GM12878 (cell line): ENCODE measurements at regions not wholly inside any gene's neighbourhood (a gene's known extent, or its start where the extent isn't known, plus 50 kb on each side); places are given as distances from the start of the nearest gene placed in this dataset.

Source experiments
- CEBPB ChIP-seq, 2 experiments: fragments of 150-350 bp in 1 of 2; IDR thresholded peaks; 2 replicates each; pipeline ENCODE4 v1.6.1; 2012 to 2014; ENCODE audit warnings: low read depth in 2 of 2, low read length in 2 of 2, borderline replicate concordance in 1 of 2, inconsistent platforms in 1 of 2
- POLR2A ChIP-seq: IDR thresholded peaks from 2 replicates; pipeline ENCODE4 v1.6.1; 2011; ENCODE audit warnings: low read depth, mild to moderate bottlenecking, low read length
- SIN3A ChIP-seq: IDR thresholded peaks from 2 replicates; pipeline ENCODE4 v1.6.1; 2012; ENCODE audit warnings: low read depth, low read length, improper control_type of control experiment
- TBL1XR1 ChIP-seq: IDR thresholded peaks from 2 replicates; pipeline ENCODE4 v1.6.1; 2012; ENCODE audit warnings: low read depth, low read length, improper control_type of control experiment
- TF ChIP-seq, protein P1 (sequence below), 3 experiments: IDR thresholded peaks in 2 of 3; conservative IDR thresholded peaks in 1 of 3; 2 replicates each; pipeline ENCODE4 v1.5.1; 2011; ENCODE audit warnings: low read depth in 3 of 3, low read length in 3 of 3, mild to moderate bottlenecking in 3 of 3, control low read depth in 2 of 3, moderate library complexity in 2 of 3, inconsistent platforms in 1 of 3, mixed read lengths in 1 of 3; ENCODE audit not compliant: control insufficient read depth in 2 of 3, insufficient read depth in 1 of 3; ENCODE audit errors: extremely low read depth in 1 of 3
- TF ChIP-seq, protein P2 (sequence below): fragments of 150-350 bp; IDR thresholded peaks from 2 replicates; pipeline ENCODE4 v1.6.1; 2016; ENCODE audit warnings: low read depth, low read length
- TF ChIP-seq, protein P3 (sequence below): fragments of 450-650 bp; IDR thresholded peaks from 2 replicates; pipeline ENCODE4 v1.6.1; 2016; ENCODE audit warnings: mild to moderate bottlenecking

DNA sequence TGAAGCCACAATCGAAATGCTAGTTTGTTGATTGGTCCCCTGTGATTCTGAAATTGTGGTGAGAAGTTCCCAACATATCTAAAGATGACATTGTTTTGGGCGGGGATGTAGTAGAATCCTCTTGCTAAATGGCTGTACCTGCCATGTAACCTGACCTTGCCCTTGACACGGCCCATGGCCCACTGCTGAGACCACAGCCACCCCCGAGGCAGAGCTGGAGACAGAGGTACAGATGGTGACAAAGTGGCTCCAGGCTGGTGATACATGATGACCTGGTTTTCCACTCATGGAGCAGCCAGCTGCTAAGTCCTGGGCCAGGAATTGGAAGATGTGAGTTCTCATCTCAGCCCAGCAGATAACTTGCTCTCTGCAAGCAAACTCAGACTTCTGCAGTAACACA lies 226.5 kb downstream of the FOXD2 start:
- TF ChIP-seq, protein P1, sequence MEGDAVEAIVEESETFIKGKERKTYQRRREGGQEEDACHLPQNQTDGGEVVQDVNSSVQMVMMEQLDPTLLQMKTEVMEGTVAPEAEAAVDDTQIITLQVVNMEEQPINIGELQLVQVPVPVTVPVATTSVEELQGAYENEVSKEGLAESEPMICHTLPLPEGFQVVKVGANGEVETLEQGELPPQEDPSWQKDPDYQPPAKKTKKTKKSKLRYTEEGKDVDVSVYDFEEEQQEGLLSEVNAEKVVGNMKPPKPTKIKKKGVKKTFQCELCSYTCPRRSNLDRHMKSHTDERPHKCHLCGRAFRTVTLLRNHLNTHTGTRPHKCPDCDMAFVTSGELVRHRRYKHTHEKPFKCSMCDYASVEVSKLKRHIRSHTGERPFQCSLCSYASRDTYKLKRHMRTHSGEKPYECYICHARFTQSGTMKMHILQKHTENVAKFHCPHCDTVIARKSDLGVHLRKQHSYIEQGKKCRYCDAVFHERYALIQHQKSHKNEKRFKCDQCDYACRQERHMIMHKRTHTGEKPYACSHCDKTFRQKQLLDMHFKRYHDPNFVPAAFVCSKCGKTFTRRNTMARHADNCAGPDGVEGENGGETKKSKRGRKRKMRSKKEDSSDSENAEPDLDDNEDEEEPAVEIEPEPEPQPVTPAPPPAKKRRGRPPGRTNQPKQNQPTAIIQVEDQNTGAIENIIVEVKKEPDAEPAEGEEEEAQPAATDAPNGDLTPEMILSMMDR (IDR thresholded peaks at IDR 0.05 in 2 of 3, conservative IDR thresholded peaks at IDR 0.05 in 1 of 3; ENCODE audit: control insufficient read depth in 2 of 3, extremely low read depth in 1 of 3, insufficient read depth in 1 of 3, low read depth in 3 of 3, low read length in 3 of 3) = no peak
- TF ChIP-seq CEBPB (IDR thresholded peaks at IDR 0.05; ENCODE audit: borderline replicate concordance in 1 of 2, low read depth in 2 of 2, low read length in 2 of 2) (no peak), POLR2A (no peak), TBL1XR1 (no peak), SIN3A (no peak)
- TF ChIP-seq, protein P2, sequence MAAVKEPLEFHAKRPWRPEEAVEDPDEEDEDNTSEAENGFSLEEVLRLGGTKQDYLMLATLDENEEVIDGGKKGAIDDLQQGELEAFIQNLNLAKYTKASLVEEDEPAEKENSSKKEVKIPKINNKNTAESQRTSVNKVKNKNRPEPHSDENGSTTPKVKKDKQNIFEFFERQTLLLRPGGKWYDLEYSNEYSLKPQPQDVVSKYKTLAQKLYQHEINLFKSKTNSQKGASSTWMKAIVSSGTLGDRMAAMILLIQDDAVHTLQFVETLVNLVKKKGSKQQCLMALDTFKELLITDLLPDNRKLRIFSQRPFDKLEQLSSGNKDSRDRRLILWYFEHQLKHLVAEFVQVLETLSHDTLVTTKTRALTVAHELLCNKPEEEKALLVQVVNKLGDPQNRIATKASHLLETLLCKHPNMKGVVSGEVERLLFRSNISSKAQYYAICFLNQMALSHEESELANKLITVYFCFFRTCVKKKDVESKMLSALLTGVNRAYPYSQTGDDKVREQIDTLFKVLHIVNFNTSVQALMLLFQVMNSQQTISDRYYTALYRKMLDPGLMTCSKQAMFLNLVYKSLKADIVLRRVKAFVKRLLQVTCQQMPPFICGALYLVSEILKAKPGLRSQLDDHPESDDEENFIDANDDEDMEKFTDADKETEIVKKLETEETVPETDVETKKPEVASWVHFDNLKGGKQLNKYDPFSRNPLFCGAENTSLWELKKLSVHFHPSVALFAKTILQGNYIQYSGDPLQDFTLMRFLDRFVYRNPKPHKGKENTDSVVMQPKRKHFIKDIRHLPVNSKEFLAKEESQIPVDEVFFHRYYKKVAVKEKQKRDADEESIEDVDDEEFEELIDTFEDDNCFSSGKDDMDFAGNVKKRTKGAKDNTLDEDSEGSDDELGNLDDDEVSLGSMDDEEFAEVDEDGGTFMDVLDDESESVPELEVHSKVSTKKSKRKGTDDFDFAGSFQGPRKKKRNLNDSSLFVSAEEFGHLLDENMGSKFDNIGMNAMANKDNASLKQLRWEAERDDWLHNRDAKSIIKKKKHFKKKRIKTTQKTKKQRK = no peak
- TF ChIP-seq, protein P3, sequence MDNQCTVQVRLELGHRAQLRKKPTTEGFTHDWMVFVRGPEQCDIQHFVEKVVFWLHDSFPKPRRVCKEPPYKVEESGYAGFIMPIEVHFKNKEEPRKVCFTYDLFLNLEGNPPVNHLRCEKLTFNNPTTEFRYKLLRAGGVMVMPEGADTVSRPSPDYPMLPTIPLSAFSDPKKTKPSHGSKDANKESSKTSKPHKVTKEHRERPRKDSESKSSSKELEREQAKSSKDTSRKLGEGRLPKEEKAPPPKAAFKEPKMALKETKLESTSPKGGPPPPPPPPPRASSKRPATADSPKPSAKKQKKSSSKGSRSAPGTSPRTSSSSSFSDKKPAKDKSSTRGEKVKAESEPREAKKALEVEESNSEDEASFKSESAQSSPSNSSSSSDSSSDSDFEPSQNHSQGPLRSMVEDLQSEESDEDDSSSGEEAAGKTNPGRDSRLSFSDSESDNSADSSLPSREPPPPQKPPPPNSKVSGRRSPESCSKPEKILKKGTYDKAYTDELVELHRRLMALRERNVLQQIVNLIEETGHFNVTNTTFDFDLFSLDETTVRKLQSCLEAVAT = no peak
